ENCODE measurements at regions not wholly inside any gene's neighbourhood (a gene's known extent, or its start where the extent isn't known, plus 50 kb on each side); places are given as distances from the start of the nearest gene placed in this dataset.
"Not testable (repeated sequence)": the region's sequence is repeated elsewhere in the genome, so short reads cannot be mapped to it uniquely, and the experiment has no call there.

DNA sequence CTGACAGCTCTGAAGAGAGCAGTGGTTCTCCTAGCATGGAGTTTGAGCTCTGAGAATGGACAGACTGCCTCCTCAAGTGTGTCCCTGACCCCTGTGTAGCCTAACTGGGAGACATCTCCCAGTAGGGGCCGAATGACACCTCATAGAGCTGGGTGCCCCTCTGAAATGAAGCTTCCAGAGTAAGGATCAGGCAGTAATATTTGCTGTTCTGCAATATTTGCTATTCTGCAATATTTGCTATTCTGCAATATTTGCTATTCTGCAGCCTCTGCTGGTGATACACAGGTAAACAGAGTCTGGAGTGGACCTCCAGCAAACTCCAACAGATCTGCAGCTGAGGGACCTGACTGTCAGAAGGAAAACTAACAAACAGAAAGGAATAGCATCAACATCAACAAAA, 105.5 kb downstream of the BUD13 start:
- DNase-seq (ENCODE audit: low read depth, low spot score) = not testable (repeated sequence)

DNA sequence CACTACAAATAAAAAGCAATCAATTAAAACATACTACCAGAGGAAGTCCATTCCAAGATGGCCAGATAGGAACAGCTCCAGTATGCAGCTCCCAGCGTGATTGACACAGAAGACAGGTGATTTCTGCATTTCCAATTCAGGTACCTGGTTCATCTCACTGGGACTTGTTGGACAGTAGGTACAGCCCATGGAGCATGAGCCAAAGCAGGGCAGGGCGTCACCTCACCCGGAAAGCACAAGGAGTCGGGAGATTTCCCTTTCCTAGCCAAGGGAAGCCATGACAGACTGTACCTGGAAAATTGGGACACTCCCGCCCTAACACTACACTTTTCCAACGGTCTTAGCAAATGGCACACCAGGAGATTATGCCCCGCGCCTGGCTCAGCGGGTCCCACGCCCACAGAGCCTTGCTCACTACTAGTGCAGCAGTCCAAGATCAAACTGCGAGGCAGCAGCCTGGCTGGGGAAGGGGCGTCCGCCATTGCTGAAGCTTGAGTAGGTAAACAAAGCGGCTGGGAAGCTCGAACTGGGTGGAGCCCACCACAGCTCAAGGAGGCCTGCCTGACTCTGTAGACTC, 106.0 kb downstream of the BUD13 start:
- DNase-seq (ENCODE audit: low read depth, low spot score) = not testable (repeated sequence)

DNA sequence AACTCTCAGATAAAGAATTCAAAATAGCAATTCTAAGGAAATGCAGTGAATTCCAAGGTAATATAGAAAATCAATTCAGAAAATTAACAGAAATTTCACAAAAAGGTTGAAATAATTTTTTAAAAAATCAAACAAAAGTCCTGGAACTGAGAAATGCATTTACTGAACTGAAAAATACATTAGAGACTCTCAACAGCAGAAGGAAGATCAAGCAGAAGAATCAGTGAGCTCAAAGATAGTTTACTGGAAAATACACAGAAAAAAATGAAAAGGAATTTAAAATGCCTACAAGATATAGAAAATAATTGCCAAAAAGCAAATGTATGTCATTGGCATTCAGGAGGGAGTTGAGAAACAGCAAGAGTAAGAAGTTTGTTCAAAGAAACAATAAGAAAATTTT, 107.3 kb downstream of the BUD13 start:
- no peak for DNase-seq (ENCODE audit: low read depth, low spot score)

DNA sequence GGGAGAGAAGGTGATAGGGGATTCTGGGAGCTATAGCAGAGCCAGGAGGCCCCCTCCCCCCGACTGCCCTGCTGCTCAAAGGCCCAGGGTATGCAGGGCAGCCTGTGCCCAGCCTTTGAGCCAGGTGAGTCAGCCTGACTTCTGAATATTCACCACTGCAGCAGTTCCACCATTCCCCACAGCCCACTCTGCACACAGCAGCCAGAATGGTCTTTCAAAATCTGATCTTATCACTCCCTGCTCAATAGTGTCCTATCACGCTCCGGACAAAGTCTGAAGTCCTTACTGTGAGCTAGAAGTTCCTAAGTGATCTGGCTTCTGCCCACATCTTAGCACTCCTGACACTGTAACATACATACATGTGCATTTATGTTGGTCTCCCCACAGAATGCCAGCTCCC, 111.7 kb downstream of the BUD13 start:
- no peak for DNase-seq (ENCODE audit: low read depth, low spot score)

DNA sequence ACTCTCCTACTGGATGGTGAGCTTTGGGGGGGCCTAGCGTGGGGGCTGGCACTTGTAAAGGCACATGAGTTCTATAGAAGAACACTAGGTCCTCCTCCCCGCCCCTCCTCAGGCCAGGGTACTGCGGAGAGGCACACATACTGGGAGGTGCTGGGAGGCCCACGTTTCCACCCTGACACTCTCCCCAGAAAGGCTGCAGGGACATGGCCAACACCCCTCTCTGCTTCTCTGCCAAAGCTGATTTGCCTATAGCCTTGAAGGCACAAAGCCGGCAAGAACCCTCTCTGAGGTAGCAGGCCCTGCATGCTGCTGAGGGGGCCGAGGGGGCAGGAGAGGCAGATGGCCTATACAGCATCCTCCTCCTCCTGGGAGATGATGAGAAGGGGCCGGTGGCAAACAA, 112.8 kb downstream of the BUD13 start:
- DNase-seq (ENCODE audit: low read depth, low spot score) = no peak

DNA sequence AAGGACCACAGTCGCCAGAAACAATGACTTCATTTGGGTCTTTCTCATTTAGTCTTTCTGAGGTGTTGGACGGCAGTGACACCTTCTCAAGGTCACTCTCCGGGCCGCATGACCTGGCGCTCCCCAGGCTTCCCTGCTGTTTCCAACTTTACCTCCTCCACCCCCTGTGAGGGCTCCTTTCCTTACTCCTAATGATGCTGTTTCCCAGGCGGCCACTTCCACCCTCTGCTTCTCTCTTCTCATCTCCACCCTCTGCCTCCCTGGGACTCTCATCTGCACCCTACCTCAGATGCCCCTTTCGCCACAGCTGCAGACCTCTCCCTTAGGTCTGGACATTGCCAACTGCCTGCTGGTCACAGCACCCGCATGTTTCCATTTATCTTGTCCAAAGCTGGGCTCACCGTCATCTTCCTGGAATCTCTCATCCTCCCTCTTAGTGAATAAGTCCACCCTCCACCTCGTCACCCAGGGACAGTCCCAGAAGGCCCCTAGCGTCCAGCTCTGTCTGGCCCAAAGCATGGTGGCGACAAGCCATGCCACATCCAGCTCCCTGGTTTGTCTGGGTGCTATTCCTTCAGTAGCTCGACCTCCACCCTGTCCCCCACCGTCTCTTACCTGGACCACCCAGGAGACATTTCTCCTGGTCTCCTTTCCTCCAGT, 113.8 kb downstream of the BUD13 start:
- no peak for DNase-seq (ENCODE audit: low read depth, low spot score)

DNA sequence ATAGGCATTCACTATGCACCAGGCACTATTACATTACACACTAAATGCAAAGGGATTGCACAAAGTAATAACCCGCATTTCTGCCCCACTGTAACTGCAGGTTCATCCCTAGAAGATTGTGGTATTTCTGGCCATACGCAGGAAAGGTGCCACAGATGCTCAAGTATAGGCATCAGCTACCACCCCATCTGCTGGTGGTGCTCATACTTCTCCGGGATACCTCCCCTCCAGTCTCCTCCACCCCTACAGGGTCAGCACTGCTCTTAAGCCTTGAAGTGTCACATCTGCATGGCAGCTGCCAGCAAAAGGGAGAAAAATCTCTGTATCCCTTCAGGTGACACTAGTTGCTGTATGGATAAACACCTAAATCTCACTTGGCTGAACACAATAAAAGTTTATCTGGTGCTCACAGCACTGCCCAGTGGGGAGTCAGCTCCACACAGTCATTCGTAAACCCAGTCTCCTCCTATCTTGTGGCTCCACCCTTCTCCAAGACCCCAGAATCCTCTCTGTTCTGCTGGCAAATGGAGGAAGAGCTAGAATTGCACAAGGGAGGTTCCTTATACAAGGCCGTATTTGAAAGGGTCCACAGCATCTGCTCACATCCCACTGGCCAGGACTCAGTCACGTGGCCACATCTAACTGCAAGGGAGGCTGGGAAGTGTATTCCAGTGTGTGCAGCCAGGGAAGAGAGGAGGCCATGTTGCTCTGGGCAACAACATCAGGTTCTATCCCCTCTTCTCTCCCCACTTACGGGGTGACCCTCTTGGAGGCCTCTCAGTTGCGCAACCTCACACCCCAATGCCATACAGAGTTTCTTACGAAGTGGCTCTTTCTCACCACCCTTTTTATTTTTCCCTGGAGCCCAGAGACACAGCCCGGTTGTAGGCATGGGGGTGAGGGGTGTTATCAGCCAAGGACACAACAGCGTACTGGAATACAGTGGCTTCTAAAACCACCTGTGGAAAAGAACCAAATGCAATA, 114.7 kb downstream of the BUD13 start:
- DNase-seq (ENCODE audit: low read depth, low spot score) = peak; percentile 14

DNA sequence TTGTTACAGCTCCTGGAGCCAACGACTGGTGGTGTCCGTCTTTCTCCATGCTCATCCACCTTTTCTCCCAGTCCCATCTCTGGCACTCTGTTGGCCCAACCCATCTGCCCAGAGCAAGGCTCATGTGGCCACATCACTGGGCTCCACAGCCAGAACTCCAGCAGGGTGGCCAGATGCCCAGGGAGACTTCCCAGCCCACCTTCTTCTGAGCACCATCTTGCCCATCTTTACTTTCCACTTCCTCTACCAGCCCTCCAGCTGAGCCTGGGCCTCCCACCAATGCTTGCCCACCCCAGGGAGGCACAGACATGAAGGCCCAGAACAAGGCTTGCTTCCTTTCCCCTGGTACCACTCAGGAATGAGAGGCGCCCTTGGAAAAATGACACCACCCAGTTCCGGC, 116.8 kb downstream of the BUD13 start:
- no peak for DNase-seq (ENCODE audit: low read depth, low spot score)

DNA sequence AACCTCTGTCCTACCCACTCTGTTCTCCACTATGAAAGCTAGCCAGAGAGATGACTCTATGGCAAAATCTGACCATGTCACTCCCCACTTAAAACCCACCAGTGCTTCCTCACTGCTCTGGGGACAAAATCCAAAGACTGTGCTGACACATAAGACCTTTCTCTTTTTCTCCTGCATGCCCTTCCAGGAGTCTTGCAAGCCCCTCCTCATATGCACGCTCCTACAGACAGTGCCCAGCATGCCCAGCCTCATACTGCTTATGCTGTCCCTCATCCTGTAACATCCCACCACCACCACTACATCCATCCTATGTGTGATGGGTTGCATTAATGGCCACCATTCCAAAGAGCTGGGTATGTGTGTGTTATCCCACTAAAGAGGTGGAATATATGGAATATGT, 118.3 kb downstream of the BUD13 start:
- no peak for DNase-seq (ENCODE audit: low read depth, low spot score)

DNA sequence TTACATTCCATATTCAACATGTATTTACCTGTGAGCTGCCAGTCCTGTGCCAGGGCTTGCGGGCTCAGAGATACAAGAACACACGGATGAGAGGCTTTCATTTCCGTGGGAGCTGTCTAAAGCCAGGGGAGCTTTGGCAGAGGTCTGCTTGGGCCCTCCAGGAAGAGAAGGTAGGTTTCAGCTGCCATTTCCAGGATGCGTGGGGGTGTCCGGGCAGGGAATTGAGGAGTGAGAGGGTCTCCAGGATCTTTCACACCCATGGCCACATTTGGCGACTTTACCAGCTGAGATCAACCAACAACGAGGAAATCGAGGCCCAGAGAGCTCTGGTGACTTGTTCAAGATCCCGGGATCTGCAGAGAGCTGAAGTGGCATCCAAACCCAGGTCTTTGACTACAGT, 119.6 kb downstream of the BUD13 start:
- no peak for DNase-seq (ENCODE audit: low read depth, low spot score)

DNA sequence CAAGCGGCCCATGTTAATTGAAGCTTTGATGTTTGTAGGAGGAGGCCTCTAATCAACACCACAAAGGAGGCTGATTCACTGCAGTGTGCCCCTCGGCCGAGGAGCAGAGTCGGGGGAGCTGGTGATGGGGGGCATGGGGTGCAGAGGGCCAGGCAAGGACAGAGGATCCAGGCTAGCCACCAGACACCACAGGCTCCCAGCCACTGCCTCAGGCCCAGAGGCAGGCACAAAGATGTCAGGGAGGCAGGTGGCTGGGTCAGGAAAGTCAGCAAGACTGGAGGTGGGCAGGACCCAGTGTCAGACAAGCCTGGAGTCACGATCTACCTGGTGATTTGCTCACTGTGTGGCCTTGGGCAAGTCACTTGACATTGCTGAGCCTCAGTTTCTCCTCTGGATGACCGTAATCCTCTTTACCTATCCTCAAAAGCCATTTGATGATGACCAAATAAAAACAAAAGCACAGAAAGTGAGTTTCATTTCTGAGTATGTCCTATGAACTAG, 121.0 kb downstream of the BUD13 start:
- DNase-seq (ENCODE audit: low read depth, low spot score) = no peak

DNA sequence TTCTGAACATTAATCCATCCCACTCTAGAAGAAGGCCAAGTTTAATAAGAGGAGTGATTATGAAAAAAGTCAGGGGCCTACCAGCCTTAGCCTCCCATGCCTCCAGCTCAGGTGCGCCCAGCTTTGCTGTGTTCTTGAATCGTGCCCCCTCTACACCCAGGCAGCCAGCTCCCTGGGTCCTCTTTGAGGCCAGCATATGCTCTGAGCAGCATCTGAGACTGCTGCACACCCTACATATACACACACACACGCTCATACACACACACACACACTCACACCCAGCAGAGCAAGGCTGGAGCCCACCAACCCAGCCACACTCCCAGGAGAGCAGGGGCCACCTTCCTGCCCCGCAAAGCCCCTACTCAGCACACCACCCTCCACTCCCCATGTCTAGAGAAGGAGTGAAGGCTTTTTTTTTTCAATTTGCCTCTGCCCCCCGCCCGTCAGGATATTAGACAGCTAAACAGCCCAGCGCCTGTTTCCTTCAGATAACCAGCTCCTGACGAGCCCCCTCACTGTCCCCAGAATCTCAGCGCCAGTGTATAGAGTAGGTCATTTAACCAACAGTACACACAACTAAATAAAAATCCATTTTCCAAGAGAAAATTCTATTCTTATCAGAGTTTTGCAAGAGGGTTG, 121.6 kb downstream of the BUD13 start:
- no peak for DNase-seq (ENCODE audit: low read depth, low spot score)

DNA sequence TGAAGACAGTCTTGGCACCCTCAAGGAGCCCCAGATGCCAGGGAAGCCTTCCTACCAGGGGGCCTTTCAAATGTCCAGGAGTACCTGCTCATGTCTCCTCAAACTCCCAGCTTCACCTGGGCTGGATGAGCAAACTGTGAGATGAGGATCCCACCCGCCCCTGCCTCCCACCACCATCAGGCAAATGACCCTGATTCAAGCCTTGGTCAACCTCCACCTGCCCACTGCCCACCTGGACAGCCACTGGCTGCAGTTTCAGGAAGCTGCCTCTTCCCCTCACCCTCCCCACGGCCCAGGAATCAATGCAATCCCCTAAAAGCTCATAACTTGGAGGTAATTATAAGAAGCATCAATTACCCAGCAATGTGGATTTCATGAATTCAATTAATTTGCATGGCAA, 122.7 kb downstream of the BUD13 start:
- DNase-seq (ENCODE audit: low read depth, low spot score) = no peak

DNA sequence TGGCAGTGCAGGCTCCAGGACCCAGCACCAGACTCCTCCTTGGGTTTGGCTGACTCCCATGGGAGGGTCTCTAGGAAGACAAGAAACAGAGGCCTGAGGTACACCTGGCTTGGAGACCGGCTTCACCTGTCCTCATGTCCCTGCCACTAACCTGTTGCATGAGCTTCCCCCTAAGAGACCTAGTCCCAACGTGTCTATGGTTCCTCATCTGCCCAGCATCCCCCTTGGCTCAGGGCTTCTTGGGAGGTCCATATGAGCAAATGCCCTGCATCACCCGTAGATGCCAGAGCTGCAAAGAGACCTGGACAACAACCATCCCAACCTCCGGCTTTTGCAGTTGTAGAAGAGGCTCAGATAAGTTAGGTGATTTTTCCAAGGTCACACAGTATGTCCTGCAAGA, 123.5 kb downstream of the BUD13 start:
- DNase-seq (ENCODE audit: low read depth, low spot score) = no peak

DNA sequence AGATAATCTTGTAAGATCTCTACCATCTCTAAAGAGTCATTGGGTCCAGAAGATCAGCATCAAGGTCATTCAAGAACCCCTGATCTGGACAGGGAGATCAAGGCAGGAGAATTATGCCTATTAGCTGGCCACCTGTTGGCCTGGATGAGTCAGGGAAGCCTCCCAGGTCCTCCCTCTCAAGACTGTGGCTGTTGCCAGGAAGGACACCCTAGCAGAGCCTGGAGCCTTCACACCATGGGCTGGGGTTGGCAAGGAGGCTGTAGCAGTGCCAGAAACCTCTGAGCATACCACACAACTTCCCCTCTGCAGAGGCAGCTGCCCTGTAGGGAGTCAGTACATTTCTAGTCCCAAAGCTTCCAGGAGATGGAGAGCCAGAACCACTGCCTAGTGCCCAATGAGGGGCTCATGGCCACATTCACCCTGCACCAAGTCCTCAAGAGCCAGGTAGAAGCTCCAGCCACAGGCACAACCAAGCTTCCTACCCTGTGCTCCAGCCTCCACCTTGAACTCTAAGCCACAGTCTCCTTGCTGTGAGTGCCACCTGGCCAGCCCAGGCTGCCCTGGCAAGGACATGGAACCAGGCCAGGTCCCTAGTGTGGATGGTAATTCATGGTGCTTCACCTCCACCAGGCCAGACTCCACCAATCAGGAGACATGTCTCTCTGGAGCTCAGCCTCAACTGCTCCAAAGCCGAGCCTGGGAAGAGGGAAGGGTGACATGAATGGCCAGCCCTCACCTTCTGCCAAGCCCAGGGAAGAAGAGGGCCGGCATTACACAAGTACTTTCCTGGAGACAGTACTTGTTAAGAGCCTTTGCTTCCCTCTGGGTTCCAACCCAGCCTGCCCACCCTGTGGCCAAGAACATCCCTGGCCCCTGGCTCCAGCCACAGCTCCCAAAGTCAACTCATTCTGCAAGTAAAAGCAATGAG, 124.3 kb downstream of the BUD13 start:
- DNase-seq (ENCODE audit: low read depth, low spot score) = no peak

DNA sequence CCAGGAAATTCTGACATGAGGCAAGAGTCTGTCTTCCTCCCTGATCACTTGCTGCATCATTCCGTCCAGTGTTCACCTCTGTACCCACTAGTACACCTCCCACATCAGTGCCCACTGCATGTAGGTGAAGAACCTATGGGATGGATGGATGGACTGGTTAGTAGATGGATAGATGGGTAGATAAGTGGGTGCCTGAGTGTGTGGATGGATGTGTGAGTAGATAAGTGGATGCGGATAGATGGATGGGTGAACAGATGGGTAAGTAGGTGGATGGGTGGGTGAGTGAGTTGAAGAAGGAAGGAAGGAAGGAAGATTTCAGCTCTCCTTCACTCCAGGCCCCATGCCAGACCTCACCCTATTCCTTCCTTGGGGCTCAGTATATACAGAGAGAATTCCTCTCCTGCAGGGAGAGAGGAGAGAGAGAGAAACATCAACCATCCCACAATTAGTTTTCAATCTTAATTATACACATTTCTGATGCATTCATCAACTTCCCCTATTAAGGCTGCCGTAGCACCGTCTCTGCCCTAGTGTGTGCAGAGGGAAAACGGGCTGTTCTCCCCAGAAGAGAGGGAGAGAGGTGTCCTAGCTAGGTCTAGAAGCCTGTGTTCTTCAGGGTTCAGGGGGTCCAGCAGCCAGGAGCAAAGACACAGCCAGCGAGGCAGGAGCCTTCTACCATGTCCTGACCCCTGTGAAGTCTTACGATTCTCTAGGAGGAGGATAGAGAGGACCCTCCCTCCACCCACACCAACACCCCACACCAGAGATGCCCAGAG, 125.3 kb downstream of the BUD13 start:
- DNase-seq (ENCODE audit: low read depth, low spot score) = no peak

DNA sequence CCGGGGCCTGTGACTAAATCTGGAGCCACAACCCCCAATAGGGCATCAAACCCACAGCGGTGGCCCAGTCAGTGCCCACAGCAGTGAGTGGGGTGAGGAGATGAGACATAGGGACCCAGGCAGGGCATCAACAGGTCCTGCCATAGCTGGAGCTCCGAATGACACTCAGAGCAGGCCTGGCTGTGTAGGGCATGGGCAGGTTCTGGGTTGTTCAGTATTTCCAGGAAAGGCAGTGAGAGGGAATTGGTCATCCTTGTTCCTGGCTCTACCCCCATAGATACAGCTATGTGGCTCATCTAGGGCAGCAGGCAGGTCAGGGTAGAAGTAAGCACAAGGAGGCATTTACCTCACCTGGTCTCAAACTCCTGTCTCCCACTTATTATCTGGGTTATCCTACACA, 126.6 kb downstream of the BUD13 start:
- DNase-seq (ENCODE audit: low read depth, low spot score) = no peak

DNA sequence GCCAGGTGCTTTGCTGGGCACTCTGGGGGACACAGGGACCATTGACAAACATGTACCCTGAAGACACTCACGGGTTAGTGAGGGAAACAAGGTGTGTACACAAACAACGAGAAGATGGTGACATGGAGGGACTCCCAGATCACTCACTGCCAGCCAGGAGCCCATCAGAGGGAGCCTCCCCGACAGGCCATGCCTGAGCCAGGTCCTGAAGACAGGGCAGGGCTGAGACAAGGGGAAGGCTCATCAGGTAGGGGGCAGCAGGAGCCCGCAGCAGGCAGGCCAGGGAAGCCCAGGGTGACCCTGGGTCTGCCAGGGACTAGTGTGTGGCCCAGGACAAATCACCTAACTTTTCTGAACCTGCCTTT, 127.9 kb downstream of the BUD13 start:
- peak; percentile 53 for DNase-seq (ENCODE audit: low read depth, low spot score)

DNA sequence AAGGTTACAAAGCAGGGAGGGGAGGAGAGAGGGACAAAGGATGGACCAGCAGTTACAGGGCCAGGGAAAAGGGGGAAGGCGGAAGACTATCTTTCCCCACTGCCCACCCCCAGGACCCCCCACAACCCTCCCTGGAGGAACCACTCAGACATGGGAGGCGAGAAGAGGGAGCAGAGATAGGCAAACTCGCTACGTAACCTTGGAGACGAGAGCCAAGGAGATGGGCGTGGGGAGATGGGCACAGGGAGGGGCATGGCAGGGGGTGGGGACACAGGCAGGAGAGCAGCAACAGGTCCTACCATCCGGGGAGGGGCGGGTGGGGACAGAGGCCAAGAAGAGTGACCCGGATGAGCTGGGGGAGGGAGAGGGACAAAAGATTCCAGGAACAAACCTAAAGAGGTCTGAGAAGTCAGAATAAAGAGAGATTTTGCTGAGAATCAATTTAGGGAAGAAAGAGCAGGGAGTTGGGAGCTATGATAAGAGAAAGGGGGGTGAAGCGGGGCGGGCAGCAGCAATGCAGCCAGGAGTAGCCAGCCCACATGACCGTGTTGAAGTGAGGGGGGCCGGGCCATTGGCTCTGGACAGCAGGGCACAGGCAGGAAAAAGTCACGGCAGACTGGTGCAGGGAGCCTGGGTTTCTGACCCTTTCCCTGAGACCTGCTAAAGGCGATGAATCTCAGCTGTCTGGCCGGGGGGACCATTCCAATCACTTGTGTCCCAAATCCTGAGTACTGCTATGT, 128.4 kb downstream of the BUD13 start:
- no peak for DNase-seq (ENCODE audit: low read depth, low spot score)

DNA sequence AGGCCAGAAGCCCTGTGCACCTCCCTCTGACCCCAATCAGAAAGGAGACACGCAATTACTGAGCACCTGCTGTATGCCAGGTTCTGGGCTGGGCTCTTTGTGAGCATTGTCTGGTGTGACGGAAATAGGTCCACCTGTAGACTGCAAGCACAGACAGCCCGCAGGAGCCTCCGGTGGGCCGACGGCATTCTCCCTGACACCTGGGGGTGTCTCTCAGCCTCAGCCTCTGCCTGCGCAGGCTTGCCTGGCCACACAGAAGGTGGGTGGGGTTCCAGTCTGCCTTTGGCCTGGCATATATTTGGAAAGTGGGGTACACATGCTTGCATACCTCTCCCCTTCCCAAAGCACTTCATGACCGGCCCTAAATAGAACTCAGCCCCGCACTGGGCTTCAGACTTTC, 129.3 kb downstream of the BUD13 start:
- no peak for DNase-seq (ENCODE audit: low read depth, low spot score)
